Endothelial cell of umbilical vein (primary cell): ENCODE measurements at regions not wholly inside any gene's neighbourhood (a gene's known extent, or its start where the extent isn't known, plus 50 kb on each side); places are given as distances from the start of the nearest gene placed in this dataset.
"Not testable (repeated sequence)": the region's sequence is repeated elsewhere in the genome, so short reads cannot be mapped to it uniquely, and the experiment has no call there.

Experiments
- BruUV-seq: library from RNA; stranded (reverse); fragments of 400-500 nt; replicated peaks from 2 replicates; lab custom pipeline; 2021; lab: Mats Ljungman, UMichigan
- CTCF ChIA-PET: fragments of 300-600, 350-600 bp; sonication (Branson Sonifier 250); formaldehyde crosslinking; loops from one replicate; lab custom pipeline; 2021; ENCODE audit warnings: antibody characterized with exemption, inconsistent platforms; lab: Charles Lee
- POLR2A ChIA-PET: fragments of 300-600, 350-600 bp; sonication (Branson Sonifier 250); formaldehyde crosslinking; loops from one replicate; lab custom pipeline; 2021; ENCODE audit warnings: antibody characterized with exemption, inconsistent platforms; lab: Charles Lee
- DNase-seq: peaks from one replicate; pipeline ENCODE4 v3.0.0-alpha.2; 2011; ENCODE audit warnings: low read depth, low spot score
- FAIRE-seq: peaks from 2 replicates; lab custom pipeline; 2011; peaks lifted over from hg19 to GRCh38; lab: Jason Lieb, UNC
- H2AFZ ChIP-seq: 2 replicates; pipeline ENCODE4 v1.6.0; 2012; ENCODE audit warnings: low read depth, low read length, control low read depth, inconsistent platforms
- H3K27ac ChIP-seq: 2 replicates; pipeline ENCODE4 v1.5.1; 2011; ENCODE audit warnings: low read depth, mild to moderate bottlenecking, control low read depth, low read length, moderate library complexity; ENCODE audit not compliant: insufficient read depth
- H3K27me3 ChIP-seq, 2 experiments: 2 replicates each; pipeline versions ENCODE4 v1.6.0 to v1.6.1; 2011; ENCODE audit warnings: low read length in 2 of 2, mixed read lengths in 1 of 2; ENCODE audit not compliant: control insufficient read depth in 2 of 2, insufficient read depth in 2 of 2
- H3K36me3 ChIP-seq, 2 experiments: 2 replicates in 1 of 2; 3 replicates in 1 of 2; pipeline ENCODE4 v1.5.1; 2011; ENCODE audit warnings: low read length in 2 of 2, mild to moderate bottlenecking in 1 of 2, moderate library complexity in 1 of 2; ENCODE audit not compliant: control insufficient read depth in 2 of 2, insufficient read depth in 2 of 2; ENCODE audit errors: extremely low read depth in 1 of 2
- H3K4me1 ChIP-seq: 3 replicates; pipeline ENCODE4 v1.5.1; 2011; ENCODE audit warnings: mild to moderate bottlenecking, low read length; ENCODE audit not compliant: control insufficient read depth, insufficient read depth; ENCODE audit errors: extremely low read depth
- H3K4me2 ChIP-seq: 2 replicates; pipeline ENCODE4 v1.6.1; 2011; ENCODE audit warnings: low read length, control low read depth, mixed read lengths; ENCODE audit not compliant: insufficient read depth
- H3K4me3 ChIP-seq, 3 experiments: fragments of 200-600 bp in 1 of 3; sonication (generic), shearing (Covaris generic) in 1 of 3; replicated peaks in 1 of 3; 2 replicates each; pipeline ENCODE4 v1.5.1; 2011 to 2016; ENCODE audit warnings: control low read depth in 3 of 3, low read length in 3 of 3, mild to moderate bottlenecking in 2 of 3, inconsistent platforms in 1 of 3, low read depth in 1 of 3, moderate library complexity in 1 of 3; ENCODE audit not compliant: insufficient read depth in 1 of 3
- H3K79me2 ChIP-seq: 2 replicates; pipeline ENCODE4 v1.6.0; 2012; ENCODE audit warnings: low read length, inconsistent platforms; ENCODE audit not compliant: control insufficient read depth, insufficient read depth
- H3K9ac ChIP-seq: replicated peaks from 2 replicates; pipeline ENCODE3; 2011; ENCODE audit warnings: low read length, control low read depth; ENCODE audit not compliant: insufficient read depth; ENCODE audit errors: extremely low read depth
- H3K9me1 ChIP-seq: replicated peaks from 3 replicates; pipeline ENCODE4 v1.6.0; 2011; ENCODE audit warnings: mild to moderate bottlenecking, low read length; ENCODE audit not compliant: control insufficient read depth, insufficient read depth; ENCODE audit errors: extremely low read depth
- H3K9me3 ChIP-seq: replicated peaks from 2 replicates; pipeline ENCODE4 v1.5.1; 2012; ENCODE audit warnings: low read length, inconsistent platforms; ENCODE audit not compliant: control insufficient read depth, insufficient read depth
- H4K20me1 ChIP-seq: replicated peaks from 2 replicates; pipeline ENCODE3; 2011; ENCODE audit warnings: mild to moderate bottlenecking, low read length; ENCODE audit not compliant: control insufficient read depth, insufficient read depth; ENCODE audit errors: extremely low read depth
- CTCF ChIP-seq, 2 donors: IDR thresholded peaks; 1 replicate in 1 of 2; 2 replicates in 1 of 2; pipeline ENCODE4 v1.5.1; 2011; ENCODE audit warnings: low read length in 2 of 2, mild to moderate bottlenecking in 2 of 2, moderate library complexity in 2 of 2, control low read depth in 1 of 2, inconsistent platforms in 1 of 2, low read depth in 1 of 2; ENCODE audit not compliant: insufficient read depth in 1 of 2; ENCODE audit errors: extremely low read depth in 1 of 2
- EZH2 ChIP-seq: IDR thresholded peaks from 2 replicates; pipeline ENCODE4 v1.6.1; 2012; ENCODE audit warnings: borderline replicate concordance, low read depth, mild to moderate bottlenecking, moderate library complexity, low read length, inconsistent platforms; ENCODE audit not compliant: severe bottlenecking
- FOS ChIP-seq: IDR thresholded peaks from 2 replicates; pipeline ENCODE4 v1.6.1; 2011; ENCODE audit warnings: mild to moderate bottlenecking, low read length, moderate library complexity, borderline replicate concordance; ENCODE audit not compliant: insufficient read depth
- GATA2 ChIP-seq: IDR thresholded peaks from 2 replicates; pipeline ENCODE4 v1.7.0; 2011; ENCODE audit warnings: low read depth, mild to moderate bottlenecking, moderate library complexity, mixed read lengths, low read length; ENCODE audit not compliant: insufficient read length, insufficient read depth
- JUN ChIP-seq: IDR thresholded peaks from 2 replicates; pipeline ENCODE4 v1.6.1; 2011; ENCODE audit warnings: borderline replicate concordance, low read depth; ENCODE audit not compliant: insufficient read length, insufficient read depth
- MYC ChIP-seq: IDR thresholded peaks from one replicate; pipeline ENCODE4 v1.6.1; 2011; ENCODE audit warnings: mild to moderate bottlenecking, low read depth, low read length
- POLR2A ChIP-seq: IDR thresholded peaks from 2 replicates; pipeline ENCODE4 v1.6.1; 2012; ENCODE audit warnings: low read depth, mild to moderate bottlenecking, control low read depth, low read length
- POLR2AphosphoS5 ChIP-seq: IDR thresholded peaks from 2 replicates; pipeline ENCODE4 v1.6.1; 2012; ENCODE audit warnings: low read depth, mild to moderate bottlenecking, control low read depth, low read length, moderate library complexity; ENCODE audit not compliant: insufficient read depth
- dilution Hi-C: fragments of 300-500 bp; cut with MboI; formaldehyde crosslinking; loops from one replicate; pipeline ENCODE4 v1.15.0; 2019; ENCODE audit warnings: low sequenced_read_pairs; ENCODE audit not compliant: extremely low pct_ligation_motif_present
- intact Hi-C: fragments of 100-400 bp; cut with micrococcal nuclease; formaldehyde crosslinking; loops from one replicate; pipeline ENCODE4 v1.10.0; 2022
- TF ChIP-seq, protein P1 (sequence below): IDR thresholded peaks from 2 replicates; pipeline ENCODE4 v1.6.1; 2011; ENCODE audit not compliant: insufficient read depth, insufficient read length

DNA sequence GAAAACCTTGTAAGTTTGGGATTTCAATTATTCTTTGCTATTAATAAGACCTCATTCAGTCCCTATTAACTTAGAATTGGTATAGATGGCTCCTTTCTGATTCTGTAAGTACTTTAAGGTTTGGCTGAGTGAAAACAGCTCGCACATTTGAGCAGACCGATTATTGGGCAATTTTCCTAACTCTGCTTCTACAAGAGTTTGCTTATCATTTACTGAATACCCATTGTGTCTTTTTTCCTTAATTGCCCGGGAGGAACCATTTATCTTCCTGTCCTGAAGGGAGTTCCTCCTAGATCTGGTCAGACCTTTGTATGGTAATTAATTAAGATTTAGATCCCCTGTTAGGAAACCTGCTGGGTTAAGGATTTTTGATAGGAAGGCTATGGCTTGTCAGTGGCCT is 92.8 kb downstream of the EBLN2 start:
- POLR2A ChIA-PET, result not testable (repeated sequence)

GRCh38 chr3:73155441-73155840 is 94.0 kb downstream of the EBLN2 start:
- H2AFZ ChIP-seq, intact Hi-C loops, H3K79me2 ChIP-seq, H3K36me3 ChIP-seq, H3K9ac ChIP-seq, H4K20me1 ChIP-seq, H3K4me2 ChIP-seq, POLR2A ChIA-PET, H3K9me1 ChIP-seq, CTCF ChIA-PET, H3K4me1 ChIP-seq, dilution Hi-C loops, H3K27ac ChIP-seq, H3K27me3 ChIP-seq, FAIRE-seq, H3K9me3 ChIP-seq, H3K4me3 ChIP-seq, DNase-seq, BruUV-seq: not testable (repeated sequence)

More for the DNA sequence above, 92.8 kb downstream of the EBLN2 start:
- H3K9me3 ChIP-seq, H4K20me1 ChIP-seq, FAIRE-seq, DNase-seq, CTCF ChIA-PET, H3K79me2 ChIP-seq, H3K4me2 ChIP-seq, H3K9ac ChIP-seq, H3K4me3 ChIP-seq, dilution Hi-C loops, H3K4me1 ChIP-seq, intact Hi-C loops, H3K9me1 ChIP-seq, H3K27ac ChIP-seq, H2AFZ ChIP-seq, BruUV-seq, H3K36me3 ChIP-seq, H3K27me3 ChIP-seq: not testable (repeated sequence)

- no TSS peak for BruUV-seq
- CTCF ChIA-PET, result no interaction called here
- DNase-seq, result no peak
- TF ChIP-seq POLR2AphosphoS5 (no peak), GATA2 (no peak), POLR2A (no peak), EZH2 (no peak), FOS (no peak), MYC (no peak), CTCF (IDR thresholded peaks at IDR 0.05; ENCODE audit: extremely low read depth in 1 of 2, insufficient read depth in 1 of 2, low read depth in 1 of 2, low read length in 2 of 2) (no peak), JUN (no peak)
- TF ChIP-seq, protein P1, sequence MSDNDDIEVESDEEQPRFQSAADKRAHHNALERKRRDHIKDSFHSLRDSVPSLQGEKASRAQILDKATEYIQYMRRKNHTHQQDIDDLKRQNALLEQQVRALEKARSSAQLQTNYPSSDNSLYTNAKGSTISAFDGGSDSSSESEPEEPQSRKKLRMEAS, result no peak
- Histone ChIP-seq H3K4me3 (no peak overlapping the region), H3K27ac (no peak overlapping the region), H3K9me3 (no peaks in the 10 kb centered on the region), H2AFZ (no peak overlapping the region), H3K4me2 (no peak overlapping the region), H3K79me2 (no peaks in the 10 kb centered on the region), H3K36me3 (no peaks in the 10 kb centered on the region), H3K27me3 (no peaks in the 10 kb centered on the region), H3K4me1 (no peaks in the 10 kb centered on the region), H4K20me1 (no peaks in the 10 kb centered on the region), H3K9me1 (no peaks in the 10 kb centered on the region), H3K9ac (no peak overlapping the region)
- POLR2A ChIA-PET, result no interaction called here
- intact Hi-C loops (no loop called here), dilution Hi-C loops (no loop called here)
- FAIRE-seq, result no peak
Observed at GRCh38 chr3:73164622-73165021, 103.2 kb downstream of the EBLN2 start.
